Suprapubic skin (tissue), 4 donors: ENCODE measurements at regions not wholly inside any gene's neighbourhood (a gene's known extent, or its start where the extent isn't known, plus 50 kb on each side); places are given as distances from the start of the nearest gene placed in this dataset.

Experiments
- EP300 ChIP-seq: sonication (generic); formaldehyde crosslinking; IDR thresholded peaks from one replicate; pipeline ENCODE4 v1.6.1; 2017; ENCODE audit warnings: antibody characterized with exemption
- POLR2A ChIP-seq, 2 donors: fragments of 450-650 bp; IDR thresholded peaks; one replicate each; pipeline ENCODE4 v1.6.1; 2017; ENCODE audit warnings: antibody characterized with exemption in 2 of 2, mild to moderate bottlenecking in 2 of 2, moderate library complexity in 2 of 2
- POLR2AphosphoS5 ChIP-seq, 3 donors: sonication (generic); formaldehyde crosslinking; IDR thresholded peaks; one replicate each; pipeline ENCODE4 v1.6.1; 2017; ENCODE audit warnings: antibody characterized with exemption in 3 of 3
- TF ChIP-seq, protein P1 (sequence below), 2 donors: fragments of 200-600 bp in 1 of 2; fragments of 450-650 bp in 1 of 2; sonication (generic) in 1 of 2; IDR thresholded peaks; one replicate each; pipeline ENCODE4 v1.5.1; 2016 to 2019; ENCODE audit warnings: antibody characterized with exemption in 2 of 2, mild to moderate bottlenecking in 1 of 2, moderate library complexity in 1 of 2

DNA sequence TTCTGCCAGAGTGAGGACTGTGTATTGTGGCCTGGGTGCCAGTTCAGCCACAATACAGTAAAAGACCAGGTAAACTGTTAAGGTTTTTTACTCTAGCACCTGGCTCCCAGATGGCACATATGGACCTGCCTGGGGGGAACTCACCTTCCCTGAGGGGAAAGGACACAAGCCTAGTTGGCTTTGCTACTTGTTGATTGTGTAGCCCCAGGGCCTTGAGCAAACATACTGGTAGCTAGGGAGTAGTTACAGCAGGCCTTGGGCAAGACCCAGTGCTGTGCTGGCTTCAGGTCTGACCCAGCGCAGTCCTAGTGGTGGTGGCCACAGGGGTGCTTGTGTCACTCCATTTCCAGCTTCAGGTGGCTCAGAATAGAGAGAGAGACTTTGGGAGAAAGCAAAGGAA is 216.4 kb downstream of the KLHL28 start:
- TF ChIP-seq, protein P1, sequence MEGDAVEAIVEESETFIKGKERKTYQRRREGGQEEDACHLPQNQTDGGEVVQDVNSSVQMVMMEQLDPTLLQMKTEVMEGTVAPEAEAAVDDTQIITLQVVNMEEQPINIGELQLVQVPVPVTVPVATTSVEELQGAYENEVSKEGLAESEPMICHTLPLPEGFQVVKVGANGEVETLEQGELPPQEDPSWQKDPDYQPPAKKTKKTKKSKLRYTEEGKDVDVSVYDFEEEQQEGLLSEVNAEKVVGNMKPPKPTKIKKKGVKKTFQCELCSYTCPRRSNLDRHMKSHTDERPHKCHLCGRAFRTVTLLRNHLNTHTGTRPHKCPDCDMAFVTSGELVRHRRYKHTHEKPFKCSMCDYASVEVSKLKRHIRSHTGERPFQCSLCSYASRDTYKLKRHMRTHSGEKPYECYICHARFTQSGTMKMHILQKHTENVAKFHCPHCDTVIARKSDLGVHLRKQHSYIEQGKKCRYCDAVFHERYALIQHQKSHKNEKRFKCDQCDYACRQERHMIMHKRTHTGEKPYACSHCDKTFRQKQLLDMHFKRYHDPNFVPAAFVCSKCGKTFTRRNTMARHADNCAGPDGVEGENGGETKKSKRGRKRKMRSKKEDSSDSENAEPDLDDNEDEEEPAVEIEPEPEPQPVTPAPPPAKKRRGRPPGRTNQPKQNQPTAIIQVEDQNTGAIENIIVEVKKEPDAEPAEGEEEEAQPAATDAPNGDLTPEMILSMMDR (IDR thresholded peaks at IDR 0.05): no peak
- TF ChIP-seq POLR2AphosphoS5 (IDR thresholded peaks at IDR 0.05) (no peak), EP300 (no peak), POLR2A (IDR thresholded peaks at IDR 0.05) (no peak)
